Retina (tissue), 1 donor: ENCODE measurements at regions not wholly inside any gene's neighbourhood (a gene's known extent, or its start where the extent isn't known, plus 50 kb on each side); places are given as distances from the start of the nearest gene placed in this dataset.
"Not testable (repeated sequence)": the region's sequence is repeated elsewhere in the genome, so short reads cannot be mapped to it uniquely, and the experiment has no call there.

Experiments used
- DNase-seq: peaks from one replicate; pipeline ENCODE4 v3.0.0-alpha.2; 2016

DNA sequence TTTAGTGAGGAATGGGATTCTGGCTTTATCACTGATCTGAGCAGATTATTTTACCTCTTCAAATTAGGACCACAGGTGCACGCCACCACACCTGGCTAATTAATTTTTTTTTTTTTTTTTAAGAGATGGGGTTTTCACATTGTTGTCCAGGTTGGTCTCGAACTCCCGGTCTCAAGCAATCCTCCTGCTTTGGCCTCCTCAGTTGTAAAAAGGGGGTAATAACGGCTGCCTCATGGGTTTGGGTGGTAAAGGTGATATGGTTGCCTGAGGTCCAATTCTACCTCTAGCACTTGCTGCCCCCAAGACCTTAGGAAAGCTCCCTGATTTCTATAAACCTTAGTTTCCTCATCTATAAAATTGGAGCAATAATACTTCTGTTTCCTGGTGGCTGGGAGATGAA is 130.7 kb upstream of the HS3ST2 start:
- DNase-seq: no peak

DNA sequence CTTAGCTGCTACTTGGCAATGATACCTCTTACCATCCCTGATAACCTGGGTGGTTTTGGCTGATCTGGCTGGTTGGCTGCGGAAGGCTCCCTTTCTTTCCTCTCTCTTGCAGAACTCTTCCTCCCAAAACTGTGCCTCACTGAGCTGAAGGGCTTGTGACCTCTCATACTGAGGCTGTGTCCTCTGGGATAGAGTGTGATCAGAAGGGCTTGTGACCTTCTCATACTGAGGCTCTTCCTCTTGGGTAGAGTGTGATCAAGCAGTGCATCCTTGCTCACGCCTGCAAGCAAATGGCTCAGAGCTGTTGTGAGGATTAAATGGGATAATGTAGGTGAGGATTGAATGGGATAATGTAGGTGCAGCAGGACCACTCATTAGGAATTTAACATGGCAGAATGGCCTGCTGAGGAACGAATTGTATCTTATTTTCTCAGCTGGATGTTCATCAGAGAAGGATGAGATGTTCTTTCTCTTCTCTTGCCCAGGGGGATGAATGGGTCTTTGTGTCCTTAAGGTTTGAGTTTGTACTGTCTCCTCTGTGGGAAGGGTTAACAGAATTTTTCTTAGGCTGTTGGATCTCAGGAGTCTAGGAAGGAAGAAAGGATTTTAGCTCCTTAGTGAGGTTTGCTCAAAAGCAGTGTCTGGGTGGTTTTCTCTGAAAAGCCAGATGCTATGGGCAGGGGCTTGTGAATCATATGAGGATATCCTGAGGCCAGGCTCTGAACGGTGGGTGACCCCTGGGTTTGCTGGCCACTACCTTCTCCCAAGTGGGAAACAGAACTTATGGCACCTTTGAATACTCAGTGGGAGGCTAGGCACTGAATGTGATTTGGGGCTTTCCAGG is 130.0 kb upstream of the HS3ST2 start:
- no peak for DNase-seq

DNA sequence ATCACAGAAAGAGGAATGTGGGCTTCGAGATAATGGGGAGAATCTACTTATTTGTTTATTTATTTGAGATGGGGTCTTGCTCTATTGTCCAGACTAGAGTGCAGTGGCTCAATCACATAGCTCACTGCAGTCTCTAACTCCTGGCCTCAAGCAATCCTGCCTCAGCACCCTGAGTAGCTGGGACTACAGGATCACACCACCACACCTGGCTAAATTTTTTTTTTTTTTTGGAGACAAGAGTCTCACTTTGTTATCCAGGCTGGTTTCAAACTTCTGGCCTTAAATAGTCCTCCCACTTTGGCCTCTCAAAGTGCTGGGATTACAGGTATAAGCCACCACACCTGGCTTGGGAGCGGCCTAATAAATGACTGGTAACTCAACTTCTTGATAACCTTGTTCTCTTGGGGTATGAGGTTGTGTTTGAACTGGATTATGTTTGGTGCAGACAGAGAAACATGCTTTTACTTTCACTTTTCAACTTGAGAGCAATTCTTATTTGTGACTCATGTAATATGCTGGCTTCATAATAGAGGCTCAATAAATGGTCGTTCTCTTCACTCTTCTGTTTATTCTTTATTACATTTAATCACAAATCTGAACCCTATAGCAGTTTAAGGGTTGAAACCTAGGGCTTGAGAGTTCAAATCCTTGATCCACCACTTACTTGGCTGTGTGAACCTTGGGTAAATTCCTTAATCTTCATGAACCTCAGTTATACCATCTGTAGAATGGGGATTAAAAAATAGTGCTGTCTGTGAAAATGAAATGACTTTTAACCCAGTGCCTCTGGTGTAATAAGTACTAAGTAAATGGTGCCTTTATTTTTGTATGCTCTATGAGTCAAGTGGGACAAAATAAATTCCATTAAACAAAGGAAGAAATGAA is 129.1 kb upstream of the HS3ST2 start:
- DNase-seq: no peak

DNA sequence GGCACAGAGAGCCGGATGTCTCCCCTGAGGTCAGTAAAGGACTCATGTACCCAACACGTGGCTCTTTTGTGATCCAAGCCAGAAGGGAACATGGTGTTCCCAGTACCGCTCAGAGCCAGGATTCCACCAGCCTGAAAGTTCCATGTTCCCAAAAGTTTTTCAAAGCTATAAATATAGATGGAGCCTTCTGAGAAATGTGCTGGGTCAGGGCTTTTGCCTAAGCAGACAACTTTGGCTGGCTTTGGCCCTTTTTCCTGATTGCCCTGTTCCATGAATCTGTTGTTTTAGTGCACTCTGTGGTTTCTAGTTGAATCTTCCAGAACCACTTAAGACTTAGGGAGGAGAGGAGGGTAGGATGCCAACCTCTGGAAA is 128.5 kb upstream of the HS3ST2 start:
- DNase-seq: no peak

DNA sequence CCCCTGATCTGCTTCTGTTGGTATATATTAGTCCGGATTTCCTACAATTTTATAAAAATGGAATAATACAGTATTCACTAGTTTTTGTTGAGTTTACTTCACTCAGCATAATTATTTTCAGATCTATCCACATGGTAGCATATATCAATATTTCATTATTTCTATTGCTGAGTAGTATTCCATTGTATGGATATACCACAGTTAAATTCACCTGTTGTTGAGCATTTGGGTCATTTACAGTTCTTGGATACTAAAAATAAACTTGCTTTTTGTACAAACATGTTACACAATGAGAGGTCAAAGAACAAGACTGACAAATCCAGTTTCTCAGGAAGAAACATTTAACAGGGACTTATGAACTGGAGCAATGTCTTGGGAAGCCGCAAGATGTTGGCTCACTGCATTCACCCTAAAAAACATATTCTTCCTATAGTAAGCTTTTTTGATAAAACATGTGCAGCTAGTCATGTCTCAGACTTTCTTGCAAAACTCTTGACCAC is 126.9 kb upstream of the HS3ST2 start:
- no peak for DNase-seq

DNA sequence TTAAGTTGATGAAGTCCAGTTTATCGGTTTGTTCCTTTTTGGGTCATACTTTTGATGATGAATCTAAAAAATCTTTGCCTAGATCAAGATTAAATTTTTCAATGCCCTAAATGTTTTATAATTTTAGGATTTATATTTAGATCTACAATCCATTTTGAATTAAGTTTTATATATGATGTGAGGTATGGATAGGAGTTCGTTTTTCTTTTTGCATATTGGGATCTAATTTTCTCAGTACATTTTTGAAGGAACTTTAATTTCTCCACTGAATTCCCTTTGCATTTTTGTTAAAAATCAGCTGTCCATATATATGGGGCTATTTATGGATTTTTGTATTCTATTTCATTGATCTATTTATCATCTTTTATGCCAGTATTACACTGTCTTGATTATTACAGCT is 125.5 kb upstream of the HS3ST2 start:
- DNase-seq: no peak

DNA sequence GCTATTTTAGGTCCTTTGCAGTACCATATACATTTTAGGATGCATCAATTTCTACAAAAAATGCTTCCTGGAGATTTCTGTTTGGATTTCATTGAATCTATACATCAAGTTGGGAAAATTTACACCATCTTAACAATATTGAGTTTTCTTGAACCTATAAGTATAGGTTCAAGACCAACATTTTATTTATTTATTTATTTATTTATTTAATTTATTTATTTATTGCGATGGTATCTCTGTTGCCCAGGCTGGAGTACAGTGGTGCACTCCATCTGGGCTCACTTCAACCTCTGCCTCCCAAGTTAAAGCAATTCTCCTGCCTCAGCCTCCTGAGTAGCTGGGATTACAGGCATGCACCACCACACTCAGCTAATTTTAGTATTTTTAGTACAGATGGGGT is 125.0 kb upstream of the HS3ST2 start:
- DNase-seq: no peak

DNA sequence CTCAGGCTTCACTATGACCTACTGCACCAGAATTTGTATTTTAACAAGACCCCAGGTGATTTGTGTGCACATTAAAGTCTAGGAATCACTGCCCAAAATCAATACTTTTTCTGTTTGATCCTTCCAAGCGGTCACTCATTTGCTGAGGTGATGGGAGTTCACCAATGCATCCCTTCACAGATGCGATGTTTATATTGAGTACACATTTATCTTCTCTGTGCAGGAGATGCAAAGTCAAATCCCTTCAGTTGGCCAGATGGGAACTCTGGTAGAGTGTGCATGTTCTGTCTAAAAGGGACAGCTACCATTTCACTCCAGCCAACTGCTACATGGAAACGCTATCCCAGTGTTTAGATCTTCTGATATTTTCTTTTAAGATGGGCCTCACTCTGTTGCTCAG is 122.6 kb upstream of the HS3ST2 start:
- no peak for DNase-seq

DNA sequence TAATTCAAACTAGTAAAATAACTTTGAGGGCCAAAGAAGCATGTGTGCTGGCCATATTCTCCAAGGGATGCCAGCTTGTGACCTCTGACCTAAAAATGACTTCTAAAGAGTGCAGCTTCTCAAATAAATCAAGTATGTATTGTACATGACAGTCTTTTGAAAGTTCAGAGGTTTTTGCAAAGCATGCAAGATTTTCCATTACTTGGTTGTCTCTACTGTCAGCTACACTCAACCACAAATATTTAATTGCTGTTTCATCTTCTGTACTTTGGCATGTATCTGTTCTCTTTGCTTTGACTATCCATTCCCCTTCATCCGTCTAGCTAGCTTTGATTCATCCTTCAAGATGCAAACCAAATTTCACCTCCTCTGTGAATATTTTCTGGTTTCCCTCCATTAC is 121.9 kb upstream of the HS3ST2 start:
- no peak for DNase-seq

DNA sequence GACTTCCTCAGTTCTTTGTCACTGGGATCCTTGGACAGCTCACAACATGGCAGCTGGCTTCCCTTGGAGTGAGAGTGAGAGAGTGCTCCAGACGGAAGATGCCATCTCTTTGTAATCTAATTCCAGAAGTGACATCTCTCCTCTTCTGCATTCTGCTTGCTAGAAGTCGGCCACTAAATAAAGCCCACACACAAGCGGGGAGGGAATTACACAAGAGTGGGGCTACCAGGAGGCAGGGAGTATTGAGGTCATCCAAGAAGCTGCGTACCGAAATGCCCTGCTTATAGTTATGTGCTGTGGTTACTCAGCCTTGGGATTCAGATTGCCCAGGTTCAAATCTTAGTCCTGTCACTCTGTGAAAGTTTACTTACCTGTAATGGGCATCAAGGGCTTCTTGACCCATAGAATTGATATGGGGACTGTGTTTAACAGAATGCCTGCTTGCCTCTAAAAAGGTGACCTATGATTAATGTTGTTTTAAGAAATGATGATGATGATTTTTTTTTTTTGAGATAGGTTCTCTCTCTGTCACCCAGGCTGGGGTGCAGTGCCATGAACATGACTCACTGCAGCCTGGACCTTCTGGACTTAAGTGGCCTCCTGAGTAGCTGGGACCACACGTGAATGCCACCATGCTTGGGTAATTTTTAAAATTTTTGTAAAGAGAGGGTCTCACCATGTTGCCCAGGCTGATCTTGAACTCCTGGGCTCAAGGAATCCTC is 120.9 kb upstream of the HS3ST2 start:
- DNase-seq: no peak

DNA sequence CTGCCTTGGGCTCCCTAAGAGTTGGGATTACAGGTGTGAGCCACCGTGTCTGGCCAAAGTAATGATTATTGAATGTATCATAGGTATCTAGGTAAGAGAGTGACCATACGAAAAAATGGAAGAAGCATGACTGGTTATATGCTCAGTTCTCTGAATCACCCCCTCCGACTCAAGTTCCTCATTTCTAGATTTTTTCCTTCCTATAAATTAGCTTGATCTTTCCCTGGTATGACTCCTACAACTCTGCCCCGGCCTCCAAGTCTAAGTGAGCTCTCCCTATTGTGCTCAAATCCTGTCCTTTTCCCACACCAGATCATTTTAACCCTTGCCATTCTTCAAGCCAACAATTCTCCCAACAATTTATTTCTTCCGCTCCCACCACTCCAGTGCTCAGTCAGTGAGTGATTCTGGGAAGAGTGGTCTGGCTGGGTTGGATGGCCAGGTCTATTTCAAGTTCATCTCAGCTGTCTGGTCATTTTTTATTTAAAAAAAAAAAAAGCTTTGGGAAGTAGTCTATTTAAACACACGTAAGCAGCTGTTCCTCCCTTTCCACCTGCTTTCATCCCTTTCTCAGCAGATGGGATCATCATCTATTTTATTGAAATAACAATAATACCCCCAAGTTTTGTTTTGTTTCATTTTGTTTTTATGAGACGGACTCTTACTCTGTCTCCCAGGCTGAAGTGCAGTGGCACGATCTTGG is 120.2 kb upstream of the HS3ST2 start:
- DNase-seq: no peak

DNA sequence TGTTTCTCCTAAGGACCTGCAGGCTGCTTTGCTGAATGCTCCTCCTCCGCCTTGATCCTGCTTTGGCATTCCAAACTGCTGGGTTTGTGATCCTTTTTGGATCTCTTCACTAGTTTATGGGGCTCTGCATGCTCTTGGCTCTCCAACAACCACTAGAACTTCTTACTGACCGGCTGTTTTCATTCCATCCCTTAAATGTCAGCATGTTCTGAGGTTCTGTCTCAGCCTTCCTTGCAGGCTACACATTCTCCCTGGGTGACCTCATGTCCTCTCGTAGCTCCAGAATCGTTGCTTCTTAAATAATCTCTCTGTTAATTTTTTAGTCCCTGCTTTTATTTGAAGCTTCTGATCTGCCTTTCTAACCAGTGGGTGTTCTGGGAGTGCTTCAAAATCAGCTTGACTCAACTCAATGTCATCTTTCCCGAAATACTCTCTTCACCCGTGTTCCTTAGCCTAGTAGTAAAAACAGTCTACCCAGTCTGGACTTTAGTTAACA is 119.0 kb upstream of the HS3ST2 start:
- DNase-seq: no peak

DNA sequence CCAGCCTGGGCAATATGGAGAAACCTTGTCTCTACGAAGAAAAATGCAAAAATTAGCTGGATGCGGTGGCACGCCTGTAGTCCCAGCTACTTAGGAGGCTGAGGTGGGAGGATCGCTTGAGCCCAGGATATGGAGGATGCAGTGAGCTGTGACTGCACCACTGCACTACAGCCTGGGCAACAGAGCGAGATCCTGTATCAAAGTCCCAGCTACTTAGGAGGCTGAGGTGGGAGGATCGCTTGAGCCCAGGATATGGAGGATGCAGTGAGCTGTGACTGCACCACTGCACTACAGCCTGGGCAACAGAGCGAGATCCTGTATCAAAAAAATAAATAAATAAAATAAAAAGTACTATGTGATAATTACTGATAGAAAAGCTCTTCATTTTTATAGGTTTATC is 118.2 kb upstream of the HS3ST2 start:
- not testable (repeated sequence) for DNase-seq

DNA sequence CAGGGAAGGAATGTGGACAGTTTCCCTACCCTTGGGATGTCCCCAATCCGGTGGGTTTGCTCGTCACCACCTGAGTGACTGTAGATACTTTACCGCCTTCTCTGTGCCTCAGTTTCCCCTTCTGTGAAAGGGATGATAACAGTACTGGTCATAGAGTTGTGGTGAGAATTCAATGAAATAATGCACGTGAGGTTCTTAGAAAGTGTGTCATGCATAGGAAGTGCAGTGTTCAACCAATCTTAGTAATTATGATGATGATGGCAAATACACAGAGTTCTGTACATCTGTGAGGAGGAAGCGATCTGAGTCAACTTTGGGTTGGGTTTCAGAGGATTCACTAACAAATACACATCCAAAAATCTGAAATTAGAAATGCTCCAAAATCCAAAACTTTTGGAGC is 114.6 kb upstream of the HS3ST2 start:
- no peak for DNase-seq

DNA sequence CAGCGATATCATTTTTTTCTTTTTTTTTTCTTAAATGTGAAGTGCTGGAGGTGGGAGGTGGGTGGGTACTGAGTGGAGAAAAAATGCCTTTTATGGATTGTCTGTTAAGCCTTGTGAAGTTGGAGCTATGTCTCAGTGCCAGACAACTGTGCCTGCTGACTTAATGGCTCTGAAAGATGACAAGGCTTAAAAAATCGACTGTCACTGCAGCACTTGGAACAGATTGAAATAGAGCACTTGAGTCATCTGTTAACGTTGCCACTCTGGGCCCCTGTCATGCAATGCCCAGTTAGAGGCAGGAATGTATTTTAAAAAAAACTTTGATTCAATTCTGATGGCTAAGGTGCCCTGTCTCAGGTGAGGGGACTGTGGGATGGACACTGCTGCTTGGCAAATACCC is 108.2 kb upstream of the HS3ST2 start:
- no peak for DNase-seq

DNA sequence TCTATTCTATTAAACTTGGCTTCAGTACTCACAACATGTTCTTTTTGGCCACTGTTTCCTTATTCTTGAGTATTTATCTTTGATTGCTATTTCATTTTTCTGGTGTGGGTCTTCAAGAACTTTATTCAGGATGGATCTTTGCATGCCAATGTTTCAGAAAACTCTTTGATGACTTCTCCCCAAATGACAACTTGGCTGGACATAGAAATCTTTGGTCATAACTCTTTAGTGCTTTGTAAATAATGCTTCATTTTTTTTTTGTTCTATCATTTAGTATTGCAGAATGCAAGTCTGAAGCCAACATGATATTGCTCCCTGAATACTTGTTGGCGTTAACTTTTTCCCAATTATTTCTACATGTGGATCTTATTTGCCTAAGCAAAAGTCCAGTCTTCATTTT is 103.6 kb upstream of the HS3ST2 start:
- DNase-seq: no peak

DNA sequence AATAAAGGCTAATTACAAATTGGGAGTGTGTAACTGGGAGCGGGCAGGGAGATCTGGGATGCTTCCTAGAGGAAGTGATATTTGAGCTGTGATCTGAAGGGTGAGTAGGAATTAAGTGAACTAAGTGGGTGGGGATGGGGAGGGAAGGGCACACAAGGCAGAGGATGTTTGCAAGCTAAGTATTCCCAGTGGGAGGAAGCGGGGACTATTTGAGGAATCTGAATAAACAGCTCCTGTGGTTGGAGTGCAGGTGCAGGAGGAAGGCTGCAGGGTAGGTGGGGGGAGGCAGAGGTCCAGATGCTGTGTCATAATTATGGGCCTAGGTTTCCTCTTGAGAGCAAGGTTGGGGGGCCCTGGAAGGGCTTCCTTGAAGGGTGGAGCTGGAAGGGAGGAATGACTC is 102.1 kb upstream of the HS3ST2 start:
- no peak for DNase-seq

DNA sequence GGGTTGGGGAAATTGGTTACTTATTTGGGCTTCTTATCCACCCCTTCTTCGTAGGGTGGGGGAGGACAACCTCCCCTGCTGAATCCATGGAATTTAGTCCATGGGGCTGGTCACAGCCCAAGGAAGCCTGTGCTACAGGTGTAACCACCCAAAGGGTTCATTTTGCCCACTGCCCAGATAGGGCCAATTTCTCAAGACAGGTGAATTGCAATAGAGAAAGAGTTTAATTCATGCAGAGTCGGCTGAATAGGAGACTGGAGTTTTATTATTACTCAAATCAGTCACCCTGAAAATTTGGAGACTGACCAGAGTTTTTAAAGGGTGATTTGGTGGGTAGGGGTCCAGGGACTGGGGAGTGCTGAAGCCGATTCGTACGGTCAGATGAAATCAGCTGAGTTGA is 101.5 kb upstream of the HS3ST2 start:
- no peak for DNase-seq

DNA sequence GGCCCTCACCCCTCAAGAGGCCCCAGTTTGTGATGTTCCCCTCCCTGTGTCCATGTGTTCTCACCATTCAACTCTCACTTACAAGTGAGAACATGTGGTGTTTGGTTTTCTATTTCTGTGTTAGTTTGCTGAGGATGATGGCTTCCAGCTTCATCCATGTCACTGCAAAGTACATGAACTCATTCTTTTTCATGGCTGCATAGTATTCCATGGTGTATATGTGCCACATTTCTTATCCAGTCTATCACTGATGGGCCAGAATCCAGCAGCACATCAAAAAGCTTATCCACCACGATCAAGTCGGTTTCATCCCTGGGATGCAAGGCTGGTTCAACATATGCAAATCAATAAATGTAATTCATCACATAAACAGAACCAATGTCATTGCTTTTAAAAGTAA is 95.4 kb upstream of the HS3ST2 start:
- not testable (repeated sequence) for DNase-seq

DNA sequence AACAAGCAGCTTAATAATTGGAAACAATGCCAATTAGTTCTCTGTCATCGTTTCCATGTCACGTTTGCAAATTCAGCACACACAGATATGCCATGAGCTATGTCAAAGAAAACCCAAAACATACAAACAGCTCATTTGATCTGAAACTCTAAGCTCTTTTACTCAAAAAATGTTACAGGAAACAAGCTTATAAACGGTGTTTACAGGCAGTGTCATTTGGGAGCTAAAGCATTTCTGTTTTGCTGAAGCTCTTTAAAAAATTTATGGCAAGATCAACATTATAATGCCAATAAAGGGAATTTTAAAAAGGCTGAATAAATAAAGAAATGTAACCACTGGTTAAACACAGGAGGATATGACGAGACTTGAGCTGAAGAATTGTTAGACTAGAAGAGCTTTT is 94.0 kb upstream of the HS3ST2 start:
- DNase-seq: no peak

DNA sequence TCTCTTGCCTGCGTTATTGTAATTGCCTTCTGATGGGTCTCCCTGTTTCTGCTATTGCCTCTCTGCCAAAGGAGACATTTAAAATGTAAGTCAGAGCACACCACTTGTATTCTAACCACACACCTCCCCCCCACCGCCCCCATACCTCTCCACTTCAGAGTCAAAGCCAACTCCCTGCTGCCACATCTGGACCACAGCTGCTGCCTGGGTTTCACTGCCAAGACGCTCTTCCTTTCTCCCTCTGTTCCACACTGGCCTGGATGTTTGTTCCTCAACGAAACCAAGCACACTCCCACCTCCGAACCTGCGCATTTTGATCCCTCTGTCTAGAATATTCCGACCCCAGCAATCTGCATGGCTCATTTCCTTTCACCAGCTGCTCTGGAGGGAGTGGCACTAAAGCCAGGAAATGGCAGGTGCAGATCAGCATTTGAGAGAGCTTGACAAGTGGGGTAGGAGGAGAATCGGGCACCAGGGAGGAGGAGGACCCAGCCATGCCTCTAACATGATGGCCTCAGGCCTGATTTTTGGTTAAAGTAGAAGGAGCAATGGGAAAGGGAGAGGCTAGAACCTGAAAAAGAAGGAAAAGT is 92.4 kb upstream of the HS3ST2 start:
- no peak for DNase-seq
